ENCODE measurements at regions not wholly inside any gene's neighbourhood (a gene's known extent, or its start where the extent isn't known, plus 50 kb on each side); places are given as distances from the start of the nearest gene placed in this dataset.

GRCh38 chr2:172193331-172194089 lies 90.8 kb upstream of the DLX2 start:
- H3K4me3 Mint-ChIP-seq = no peak overlapping the region
- H3K36me3 Mint-ChIP-seq = peaks cover 15% of the 10 kb centered on the region
- H3K4me1 Mint-ChIP-seq (ENCODE audit: low read depth) = peaks cover 6% of the 10 kb centered on the region
- no peak overlapping the region for H3K27ac Mint-ChIP-seq
- peaks cover 23% of the 10 kb centered on the region for H3K9me3 Mint-ChIP-seq (ENCODE audit: low read depth)
- H3K27me3 Mint-ChIP-seq = peaks cover under 1% of the 10 kb centered on the region

DNA sequence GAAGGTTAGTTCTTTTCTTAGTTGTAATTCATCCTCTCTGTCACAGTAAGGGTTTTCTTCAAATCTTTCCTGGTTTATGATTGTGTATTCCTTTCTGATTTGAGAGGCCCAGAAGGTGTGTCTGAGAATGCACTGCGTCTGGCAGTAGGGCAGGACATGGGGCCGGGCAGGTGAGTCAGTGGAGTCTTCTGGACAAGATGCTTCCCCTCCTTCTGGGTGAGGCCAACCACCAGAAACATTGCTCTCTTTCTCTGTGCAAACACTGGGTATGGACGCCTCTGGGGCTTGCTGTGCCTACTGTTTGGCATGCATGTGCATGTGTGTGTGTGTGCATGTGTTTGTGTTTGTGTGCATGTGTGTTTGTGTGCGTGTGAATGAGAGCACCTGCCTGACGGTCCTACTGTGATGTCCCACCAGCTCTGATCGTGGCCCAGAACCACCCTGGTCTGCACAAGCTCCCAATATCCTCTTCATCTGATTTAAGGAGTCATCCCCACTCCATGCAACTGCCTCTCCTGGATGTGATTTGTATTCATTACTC lies 93.2 kb upstream of the DLX2 start:
- Mint-ChIP-seq H3K4me1 (ENCODE audit: low read depth) (peaks cover 6% of the 10 kb centered on the region), H3K4me3 (no peak overlapping the region), H3K27ac (no peak overlapping the region), H3K9me3 (ENCODE audit: low read depth) (peaks cover 28% of the 10 kb centered on the region), H3K36me3 (peaks cover 19% of the 10 kb centered on the region), H3K27me3 (peaks cover 2% of the 10 kb centered on the region)

DNA sequence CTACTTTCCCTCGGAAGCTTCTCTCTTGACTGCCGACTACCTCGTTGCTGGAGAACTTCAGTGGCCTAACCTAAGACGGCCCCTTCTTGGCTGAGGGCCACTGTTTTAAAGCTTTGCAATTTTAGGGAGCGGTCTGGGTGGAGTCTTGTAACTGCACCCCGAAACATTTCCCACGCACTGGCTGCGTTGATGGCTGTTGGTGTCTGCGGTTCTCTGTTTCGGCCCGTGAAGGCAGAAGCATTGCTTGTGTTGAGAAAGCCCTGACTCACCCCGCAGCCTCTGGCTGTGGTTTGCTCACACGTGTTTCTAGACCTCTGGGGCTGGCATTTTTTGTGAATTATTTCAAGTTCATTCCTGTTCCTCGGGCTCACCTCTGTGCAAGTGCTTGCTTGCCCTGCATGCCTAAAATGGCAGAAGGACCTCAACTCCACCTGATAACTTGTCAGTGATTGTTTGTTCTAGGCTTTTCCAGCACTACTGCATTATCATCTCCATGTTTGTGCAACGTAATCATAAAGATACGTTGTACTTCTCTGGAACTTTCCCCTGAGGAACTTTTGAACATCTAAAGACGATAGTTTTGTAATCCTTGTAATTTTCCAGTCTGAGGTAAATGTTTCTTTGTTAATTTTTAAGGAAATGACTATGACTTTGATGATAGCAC lies 94.2 kb upstream of the DLX2 start:
- peaks cover 6% of the 10 kb centered on the region for H3K4me1 Mint-ChIP-seq (ENCODE audit: low read depth)
- no peak overlapping the region for H3K4me3 Mint-ChIP-seq
- peaks cover 2% of the 10 kb centered on the region for H3K27me3 Mint-ChIP-seq
- no peak overlapping the region for H3K27ac Mint-ChIP-seq
- H3K9me3 Mint-ChIP-seq (ENCODE audit: low read depth) = peaks cover 28% of the 10 kb centered on the region
- peaks cover 19% of the 10 kb centered on the region for H3K36me3 Mint-ChIP-seq

DNA sequence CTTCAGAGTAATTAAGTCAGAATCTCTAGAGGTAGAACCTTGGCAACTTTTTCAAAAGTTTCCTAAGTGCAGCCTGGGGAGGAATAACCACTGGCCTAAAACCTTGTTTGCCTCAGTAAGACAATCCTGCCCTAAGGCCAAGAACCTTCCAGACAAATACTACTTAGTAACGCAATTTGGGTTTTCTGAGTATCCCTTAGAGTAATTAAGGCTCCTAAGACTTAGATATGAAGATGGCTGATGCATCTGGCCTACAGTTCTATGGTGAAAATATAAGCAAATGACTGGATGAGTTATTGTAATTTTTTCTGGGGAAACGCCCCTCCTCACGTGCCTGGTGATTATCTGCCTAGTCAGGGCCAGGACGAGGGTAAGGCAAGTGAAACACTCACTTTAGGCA lies 95.7 kb upstream of the DLX2 start:
- H3K27ac Mint-ChIP-seq = no peak overlapping the region

GRCh38 chr2:172198908-172199307 lies 96.2 kb upstream of the DLX2 start:
- peaks cover 13% of the 10 kb centered on the region for H3K36me3 Mint-ChIP-seq
- H3K9me3 Mint-ChIP-seq (ENCODE audit: low read depth) = peaks cover 21% of the 10 kb centered on the region
- H3K4me3 Mint-ChIP-seq = no peak overlapping the region
- H3K4me1 Mint-ChIP-seq (ENCODE audit: low read depth) = peaks cover 6% of the 10 kb centered on the region
- H3K27ac Mint-ChIP-seq = no peak overlapping the region
- peaks cover 2% of the 10 kb centered on the region for H3K27me3 Mint-ChIP-seq

More for the DNA sequence above, 95.7 kb upstream of the DLX2 start:
- Mint-ChIP-seq H3K9me3 (ENCODE audit: low read depth) (peaks cover 26% of the 10 kb centered on the region), H3K27me3 (peaks cover 2% of the 10 kb centered on the region), H3K36me3 (peaks cover 17% of the 10 kb centered on the region), H3K4me3 (no peak overlapping the region), H3K4me1 (ENCODE audit: low read depth) (peaks cover 6% of the 10 kb centered on the region)

GRCh38 chr2:172200495-172201085 lies 97.9 kb upstream of the DLX2 start:
- no peak overlapping the region for H3K27ac Mint-ChIP-seq
- H3K4me1 Mint-ChIP-seq (ENCODE audit: low read depth) = peaks cover 6% of the 10 kb centered on the region
- peaks cover 2% of the 10 kb centered on the region for H3K27me3 Mint-ChIP-seq
- peaks cover 8% of the 10 kb centered on the region for H3K36me3 Mint-ChIP-seq
- no peak overlapping the region for H3K4me3 Mint-ChIP-seq
- H3K9me3 Mint-ChIP-seq (ENCODE audit: low read depth) = peaks cover 9% of the 10 kb centered on the region

- Mint-ChIP-seq H3K27me3 (no peaks in the 10 kb centered on the region), H3K27ac (no peak overlapping the region), H3K4me3 (no peak overlapping the region), H3K36me3 (peaks cover 3% of the 10 kb centered on the region), H3K4me1 (ENCODE audit: low read depth) (no peaks in the 10 kb centered on the region), H3K9me3 (ENCODE audit: low read depth) (peaks cover 5% of the 10 kb centered on the region)
Measured at GRCh38 chr2:172204309-172204708, 101.6 kb upstream of the DLX2 start.

DNA sequence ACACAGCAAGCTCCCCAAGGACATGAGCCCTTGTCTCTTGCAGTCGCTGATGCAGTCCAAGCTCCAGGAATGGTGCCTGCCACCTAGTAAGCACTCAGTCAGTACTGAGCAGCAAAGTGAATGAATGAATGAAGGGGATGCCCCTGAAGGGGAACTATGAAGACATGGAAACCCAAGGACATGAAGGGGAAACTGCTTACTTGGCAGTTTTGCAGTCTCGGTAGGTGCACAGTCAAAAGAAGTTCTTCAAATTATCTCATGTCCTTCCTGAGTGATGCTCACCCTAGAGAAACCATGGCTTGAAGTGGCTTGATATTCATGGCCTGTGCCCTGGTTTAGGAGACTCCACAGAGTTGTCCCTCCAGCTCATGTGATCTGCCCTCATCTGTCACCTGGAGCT lies 102.1 kb upstream of the DLX2 start:
- Mint-ChIP-seq H3K27me3 (no peaks in the 10 kb centered on the region), H3K4me1 (ENCODE audit: low read depth) (no peaks in the 10 kb centered on the region), H3K27ac (no peak overlapping the region), H3K9me3 (ENCODE audit: low read depth) (peaks cover 4% of the 10 kb centered on the region), H3K36me3 (peaks cover 3% of the 10 kb centered on the region), H3K4me3 (no peak overlapping the region)

GRCh38 chr2:172205292-172205691 lies 102.6 kb upstream of the DLX2 start:
- H3K4me3 Mint-ChIP-seq = no peak overlapping the region
- no peaks in the 10 kb centered on the region for H3K9me3 Mint-ChIP-seq (ENCODE audit: low read depth)
- no peaks in the 10 kb centered on the region for H3K4me1 Mint-ChIP-seq (ENCODE audit: low read depth)
- no peaks in the 10 kb centered on the region for H3K27me3 Mint-ChIP-seq
- H3K36me3 Mint-ChIP-seq = no peaks in the 10 kb centered on the region
- H3K27ac Mint-ChIP-seq = no peak overlapping the region

DNA sequence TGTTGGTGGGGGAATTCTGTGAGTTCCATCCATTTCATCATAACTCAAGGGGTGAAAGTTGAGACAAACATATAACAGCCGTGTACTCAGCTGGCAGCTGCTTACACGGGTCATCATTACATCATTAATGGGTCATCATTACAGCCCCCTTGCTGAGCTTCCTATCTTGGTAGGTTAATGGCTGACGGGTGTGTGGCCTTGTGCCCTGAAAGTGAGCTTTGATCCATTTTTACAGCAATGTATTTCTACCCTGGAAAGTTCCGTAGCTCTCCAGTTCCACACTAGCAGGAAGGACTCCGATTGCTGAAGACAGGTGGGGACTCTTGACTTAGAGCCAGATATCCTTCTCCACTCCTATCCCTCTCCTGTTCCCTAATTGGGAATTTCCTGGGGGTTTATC lies 105.2 kb upstream of the DLX2 start:
- Mint-ChIP-seq H3K27ac (no peak overlapping the region), H3K36me3 (no peaks in the 10 kb centered on the region), H3K9me3 (ENCODE audit: low read depth) (no peaks in the 10 kb centered on the region), H3K4me1 (ENCODE audit: low read depth) (peaks cover 19% of the 10 kb centered on the region), H3K27me3 (no peaks in the 10 kb centered on the region), H3K4me3 (no peak overlapping the region)

- H3K36me3 Mint-ChIP-seq = no peaks in the 10 kb centered on the region
- no peaks in the 10 kb centered on the region for H3K9me3 Mint-ChIP-seq (ENCODE audit: low read depth)
- H3K4me1 Mint-ChIP-seq (ENCODE audit: low read depth) = peaks cover 26% of the 10 kb centered on the region
- H3K4me3 Mint-ChIP-seq = no peak overlapping the region
- no peaks in the 10 kb centered on the region for H3K27me3 Mint-ChIP-seq
- H3K27ac Mint-ChIP-seq = no peak overlapping the region
Measured at GRCh38 chr2:172208791-172209325, 106.2 kb upstream of the DLX2 start.

- no peak overlapping the region for H3K27ac Mint-ChIP-seq
- no peaks in the 10 kb centered on the region for H3K9me3 Mint-ChIP-seq (ENCODE audit: low read depth)
- H3K4me1 Mint-ChIP-seq (ENCODE audit: low read depth) = peaks cover 26% of the 10 kb centered on the region
- no peak overlapping the region for H3K4me3 Mint-ChIP-seq
- H3K36me3 Mint-ChIP-seq = no peaks in the 10 kb centered on the region
- H3K27me3 Mint-ChIP-seq = no peaks in the 10 kb centered on the region
Measured at GRCh38 chr2:172210599-172210998, 107.9 kb upstream of the DLX2 start.

- no peak overlapping the region for H3K4me3 Mint-ChIP-seq
- no peak overlapping the region for H3K27ac Mint-ChIP-seq
- no peaks in the 10 kb centered on the region for H3K9me3 Mint-ChIP-seq (ENCODE audit: low read depth)
- peaks cover 26% of the 10 kb centered on the region for H3K4me1 Mint-ChIP-seq (ENCODE audit: low read depth)
- no peaks in the 10 kb centered on the region for H3K27me3 Mint-ChIP-seq
- no peaks in the 10 kb centered on the region for H3K36me3 Mint-ChIP-seq
Measured at GRCh38 chr2:172211512-172211911, 108.8 kb upstream of the DLX2 start.

DNA sequence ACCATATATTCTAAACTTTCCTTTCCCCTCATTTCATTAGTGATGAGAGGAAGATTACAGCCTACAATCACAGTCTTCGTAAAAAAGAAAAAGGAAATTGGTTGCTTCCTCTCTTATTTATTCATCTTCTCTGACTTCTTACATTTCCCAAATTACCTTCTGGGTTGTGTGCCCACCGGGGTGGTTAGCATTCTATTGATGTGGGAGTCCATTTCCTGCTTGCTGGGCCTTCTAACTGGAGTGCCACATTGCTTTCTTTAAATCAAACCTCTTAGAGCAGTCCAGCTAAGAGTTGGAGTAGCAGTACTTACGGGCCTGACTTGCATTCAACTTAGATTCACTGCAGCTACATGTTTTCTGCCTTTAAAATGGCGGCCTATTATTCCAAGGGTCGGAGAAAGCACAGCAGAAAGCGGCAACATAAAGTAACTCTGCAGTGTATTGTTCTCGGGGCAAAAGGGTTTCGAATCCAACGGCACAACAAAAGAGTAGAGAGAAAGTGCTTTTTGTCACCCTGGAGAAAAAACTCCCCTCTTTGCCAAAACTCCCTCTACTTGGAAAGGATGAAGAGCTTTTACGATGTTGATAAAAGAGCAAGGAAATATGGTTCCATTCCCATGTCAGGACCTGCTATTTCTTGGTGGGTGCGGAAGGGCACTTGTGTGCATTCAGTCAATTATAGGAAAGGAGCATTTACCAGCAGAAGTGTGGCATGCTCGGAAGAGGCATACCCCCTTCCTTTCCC lies 110.6 kb upstream of the DLX2 start:
- Mint-ChIP-seq H3K27me3 (no peaks in the 10 kb centered on the region), H3K36me3 (no peaks in the 10 kb centered on the region), H3K4me3 (no peak overlapping the region), H3K4me1 (ENCODE audit: low read depth) (peaks cover 26% of the 10 kb centered on the region), H3K27ac (no peak overlapping the region), H3K9me3 (ENCODE audit: low read depth) (no peaks in the 10 kb centered on the region)

Measured in activated naive CD8-positive, alpha-beta T cell (primary cell).